ENCODE measurements at regions not wholly inside any gene's neighbourhood (a gene's known extent, or its start where the extent isn't known, plus 50 kb on each side); places are given as distances from the start of the nearest gene placed in this dataset.

DNA sequence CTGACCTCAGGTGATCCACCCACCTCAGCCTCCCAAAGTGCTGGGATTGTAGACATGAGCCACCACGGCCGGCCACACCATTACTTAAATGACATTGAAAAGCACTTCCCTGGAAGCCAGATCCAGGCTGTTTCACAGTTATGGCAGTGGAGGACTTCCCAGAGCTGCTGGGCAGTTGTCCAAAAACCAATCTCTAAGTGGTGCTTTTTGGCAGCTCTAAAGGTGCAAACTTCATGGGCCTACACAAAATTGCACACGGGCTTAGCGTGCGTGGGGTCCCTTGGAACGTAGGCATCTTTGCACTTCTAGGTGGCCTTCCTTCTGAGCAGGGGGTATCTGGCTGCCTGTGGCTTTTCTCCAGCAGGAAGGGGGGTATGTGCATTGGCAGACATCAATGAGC lies 172.3 kb downstream of the SHOX start:
- no peak for TF ChIP-seq CTCF (IDR thresholded peaks at IDR 0.05)

DNA sequence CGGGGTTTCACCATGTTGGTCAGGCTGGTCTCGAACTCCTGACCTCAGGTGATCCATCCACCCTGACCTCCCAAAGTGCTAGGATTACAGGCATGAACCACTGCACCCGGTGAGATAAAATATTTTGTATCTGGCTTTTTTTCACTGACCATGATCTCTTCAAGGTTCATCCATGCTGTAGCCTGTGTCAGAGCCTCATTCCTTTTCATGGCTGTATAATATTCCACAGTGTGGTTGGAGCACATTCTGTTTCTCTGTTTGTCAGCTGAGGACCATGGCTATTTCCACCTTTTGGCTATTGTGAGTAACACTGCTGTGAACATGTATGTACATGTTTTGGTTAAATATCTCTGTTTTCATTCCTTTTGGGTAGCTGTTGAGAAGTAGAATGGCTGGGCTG lies 169.2 kb downstream of the SHOX start:
- no peak for TF ChIP-seq CTCF (IDR thresholded peaks at IDR 0.05)

- TF ChIP-seq CTCF (IDR thresholded peaks at IDR 0.05) = no peak
Observed at GRCh38 chrX:794311-794710, 163.7 kb downstream of the SHOX start.

DNA sequence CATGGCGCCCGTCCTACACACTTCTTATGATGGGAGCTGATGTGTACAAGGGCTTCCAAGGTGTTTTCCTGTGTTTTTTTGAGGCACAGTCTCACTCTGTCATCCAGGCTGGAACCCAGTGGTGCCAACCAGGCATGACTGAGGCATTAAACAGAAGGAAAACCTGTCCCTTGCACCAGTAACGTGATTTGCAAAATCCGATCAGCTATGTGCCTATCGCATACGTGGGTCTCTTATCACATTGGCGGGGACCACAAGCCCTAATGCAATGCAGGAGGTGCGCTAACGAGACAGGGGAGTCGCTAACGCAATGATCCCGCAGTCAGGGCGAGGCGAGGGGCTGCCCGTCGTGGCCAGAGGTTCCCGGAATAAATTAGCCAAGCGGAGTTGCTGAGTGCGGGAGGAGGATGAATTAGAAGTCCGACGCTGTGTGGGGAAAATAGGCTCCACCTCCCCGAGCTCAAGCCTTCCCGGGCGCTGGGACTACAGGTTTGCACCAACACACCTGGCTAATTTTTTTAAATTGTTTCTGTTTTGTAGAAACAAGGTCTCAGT lies 162.7 kb downstream of the SHOX start:
- no peak for TF ChIP-seq CTCF (IDR thresholded peaks at IDR 0.05)

GRCh38 chrX:791479-792034 lies 161.0 kb downstream of the SHOX start:
- no peak for TF ChIP-seq CTCF (IDR thresholded peaks at IDR 0.05)

- TF ChIP-seq CTCF (IDR thresholded peaks at IDR 0.05) = no peak
Observed at GRCh38 chrX:790783-791360, 160.3 kb downstream of the SHOX start.

DNA sequence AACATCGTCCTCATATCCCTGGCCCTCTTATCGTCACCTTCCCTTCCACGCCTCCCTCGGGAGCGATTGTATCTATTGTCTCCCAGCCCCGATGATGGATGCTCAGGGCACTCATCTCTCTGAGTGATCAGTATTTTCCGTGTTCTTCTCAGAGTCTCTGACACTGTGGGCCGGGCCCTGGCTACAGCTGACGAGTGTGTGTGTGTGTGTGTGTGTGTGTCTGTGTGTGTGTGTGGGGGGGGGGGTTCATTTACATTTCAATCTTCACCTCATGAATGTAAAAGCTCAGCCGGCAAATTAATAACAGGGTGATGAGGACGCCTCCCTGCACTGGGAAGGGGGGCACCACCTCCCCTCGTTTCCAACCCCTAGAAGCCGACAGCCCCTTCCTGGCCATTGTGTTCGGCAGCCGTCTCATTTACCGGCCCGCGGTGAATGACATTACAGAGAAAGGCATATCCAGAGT lies 159.5 kb downstream of the SHOX start:
- TF ChIP-seq CTCF (IDR thresholded peaks at IDR 0.05) = no peak

Data from LNCAP (cell line).